ENCODE measurements at regions not wholly inside any gene's neighbourhood (a gene's known extent, or its start where the extent isn't known, plus 50 kb on each side); places are given as distances from the start of the nearest gene placed in this dataset.
"Not testable (repeated sequence)": the region's sequence is repeated elsewhere in the genome, so short reads cannot be mapped to it uniquely, and the experiment has no call there.

DNA sequence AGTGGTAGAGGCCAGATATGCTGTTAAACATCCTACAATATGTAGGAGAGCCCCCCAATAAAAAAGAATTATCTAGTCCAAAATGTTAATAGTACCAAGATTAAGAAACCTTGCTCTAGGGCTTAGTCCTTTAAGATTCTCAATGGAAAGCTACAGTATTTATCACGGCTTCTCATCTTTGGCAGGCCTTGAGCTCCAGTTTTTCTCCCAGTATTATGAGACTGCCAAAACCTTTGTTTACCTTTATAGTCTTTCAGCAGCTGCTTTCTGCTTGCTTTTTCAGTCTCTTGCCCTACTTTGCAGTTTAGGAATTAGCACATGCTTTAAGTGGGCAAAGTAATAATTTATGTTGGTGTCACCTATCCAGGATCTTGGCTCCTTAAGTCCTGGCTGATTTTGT lies 59.7 kb downstream of the NHLRC1 start:
- no peak for DNase-seq (ENCODE audit: low spot score)

DNA sequence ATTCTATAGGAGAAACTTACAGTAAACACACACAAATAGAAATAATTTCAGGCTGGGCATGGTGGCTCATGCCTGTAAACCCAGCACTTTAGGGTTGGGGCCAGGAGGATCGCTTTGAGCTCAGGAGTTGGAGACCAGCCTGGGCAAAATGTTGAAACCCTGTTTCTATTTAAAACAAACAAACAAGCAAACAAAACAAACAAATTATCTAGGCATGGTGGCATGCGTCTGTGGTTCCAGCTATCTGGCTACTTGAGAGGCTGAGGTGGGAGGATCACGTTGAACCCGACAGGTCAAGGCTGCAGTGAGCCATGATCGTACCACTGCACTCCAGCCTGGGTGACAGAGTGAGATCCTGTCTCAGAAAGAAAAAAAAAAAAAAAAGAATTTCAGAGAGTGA lies 64.0 kb downstream of the NHLRC1 start:
- DNase-seq (ENCODE audit: low spot score), result no peak

DNA sequence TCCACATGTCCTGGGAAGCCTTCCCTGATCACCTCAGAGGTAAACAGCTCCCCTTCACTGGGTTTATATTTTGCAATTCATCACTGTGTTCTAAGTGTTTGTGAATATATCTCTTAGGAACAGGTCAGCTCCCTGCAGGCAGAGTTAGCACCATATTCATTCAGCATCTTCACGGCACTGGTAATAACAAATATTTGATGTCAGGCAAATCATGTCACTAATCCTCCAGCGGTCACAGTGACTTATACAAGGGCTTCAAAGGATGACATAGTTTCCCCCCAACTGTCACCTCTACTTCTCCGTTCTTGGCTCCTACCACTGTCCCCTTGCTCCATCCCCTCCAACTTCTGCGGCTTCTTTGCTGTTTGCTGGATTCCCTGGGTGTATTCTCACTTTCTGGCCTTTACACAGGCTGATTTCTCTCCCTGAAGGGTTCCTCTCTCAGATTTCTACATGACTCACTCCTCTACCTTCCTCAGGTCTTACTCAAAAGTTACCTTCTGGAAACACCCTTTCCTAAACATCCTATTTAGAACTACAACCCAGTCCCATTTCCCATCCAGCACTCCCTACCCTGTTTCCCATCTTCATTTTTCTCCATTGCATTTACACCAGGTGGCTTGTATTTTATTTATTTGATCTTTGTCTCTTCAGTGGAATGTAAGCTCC lies 66.6 kb downstream of the NHLRC1 start:
- no peak for DNase-seq (ENCODE audit: low spot score)

DNA sequence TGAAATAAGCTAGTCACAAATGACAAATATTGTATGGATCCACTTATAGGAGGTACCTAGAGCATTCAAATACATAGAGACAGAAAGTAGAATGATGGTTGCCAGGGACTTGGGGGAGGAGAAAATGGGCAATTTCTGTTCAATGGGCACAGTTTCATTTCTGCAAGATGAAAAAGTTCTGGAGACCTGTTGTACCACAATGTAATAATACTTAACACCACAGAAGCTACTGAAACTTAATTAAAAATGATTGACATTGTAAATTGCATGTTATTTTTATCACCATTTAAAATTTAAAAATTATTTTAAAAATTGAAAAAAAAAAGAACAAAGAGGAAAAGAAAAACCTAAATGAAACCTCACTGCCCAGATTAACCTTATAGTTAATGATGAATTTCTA lies 67.4 kb downstream of the NHLRC1 start:
- no peak for DNase-seq (ENCODE audit: low spot score)

DNA sequence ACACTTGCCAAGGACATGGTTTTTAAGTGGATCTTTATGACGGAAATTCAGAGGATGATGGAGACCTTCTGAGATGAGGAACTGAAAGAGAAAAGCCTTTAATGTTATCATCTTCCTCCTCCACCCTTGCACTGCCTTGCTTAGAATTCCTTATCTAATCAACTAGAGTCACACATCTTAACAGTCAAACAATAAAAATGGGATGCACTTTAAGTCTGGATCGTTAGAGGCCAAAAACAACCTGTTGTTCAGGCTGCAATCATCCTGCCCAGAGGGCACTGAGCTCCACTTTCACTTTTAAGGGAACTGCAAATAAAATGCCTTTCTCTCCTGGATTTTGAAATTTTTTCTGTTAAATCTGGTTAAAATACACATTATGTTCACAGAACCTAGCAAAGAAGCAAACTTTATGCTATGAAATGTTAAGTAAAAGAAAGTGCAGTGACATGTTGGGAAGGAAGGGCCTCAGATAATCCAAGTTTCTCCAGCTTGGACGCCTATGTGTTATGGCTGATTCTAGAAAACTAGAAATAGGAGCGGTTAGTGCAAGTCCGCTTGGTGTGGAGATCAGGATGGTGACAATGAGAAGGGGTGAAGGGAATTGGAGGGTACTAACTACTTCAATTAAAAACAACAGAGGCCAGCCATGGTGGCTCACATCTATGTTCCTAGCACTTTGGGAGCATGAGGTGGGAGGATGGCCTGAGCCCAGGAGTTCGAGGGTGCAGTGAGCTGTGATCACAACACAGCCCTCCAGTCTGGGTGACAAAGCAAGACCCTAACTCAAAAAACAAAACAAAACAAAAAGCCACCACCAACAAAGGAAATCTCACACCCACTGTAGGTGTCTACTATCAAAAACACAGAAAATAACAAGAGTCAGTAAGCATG lies 66.4 kb upstream of the KIF13A start:
- peak; percentile 45 for DNase-seq (ENCODE audit: low spot score)

DNA sequence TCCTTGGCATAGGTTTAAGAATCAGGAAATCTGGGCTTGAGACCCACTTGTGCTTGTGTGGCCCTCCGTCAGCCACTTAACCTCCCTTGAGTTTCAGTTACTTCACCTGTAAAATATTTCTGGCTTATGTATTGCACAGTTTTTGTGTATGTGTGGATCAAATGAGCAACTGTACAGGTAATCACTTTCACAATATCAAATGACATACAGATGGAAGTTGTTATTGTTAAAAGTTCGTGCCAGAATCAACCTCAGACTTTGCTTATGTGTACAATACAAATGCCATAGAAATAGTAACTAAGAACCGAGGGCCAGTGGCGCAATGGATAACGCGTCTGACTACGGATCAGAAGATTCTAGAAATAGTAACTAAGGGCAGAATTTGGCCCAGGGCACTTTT lies 65.6 kb upstream of the KIF13A start:
- no peak for DNase-seq (ENCODE audit: low spot score)

DNA sequence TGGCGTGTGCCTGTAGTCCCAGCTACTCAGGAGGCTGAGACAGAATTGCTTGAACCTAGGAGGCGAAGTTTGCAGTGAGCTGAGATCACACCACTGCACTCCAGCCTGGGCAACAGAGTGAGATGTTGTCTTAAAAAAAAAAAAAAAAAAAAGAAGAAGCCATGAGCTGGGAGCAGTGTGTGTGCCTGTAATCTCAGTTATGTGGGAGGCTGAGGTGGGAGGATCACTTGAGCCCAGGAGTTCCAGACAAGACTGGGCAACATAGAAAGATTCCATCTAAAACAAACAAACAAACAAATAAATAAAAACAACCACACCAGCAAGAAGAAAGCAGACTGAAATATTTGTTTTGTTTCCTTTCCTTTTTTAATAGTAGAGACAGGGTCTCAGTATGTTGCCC lies 62.2 kb upstream of the KIF13A start:
- DNase-seq (ENCODE audit: low spot score), result no peak

DNA sequence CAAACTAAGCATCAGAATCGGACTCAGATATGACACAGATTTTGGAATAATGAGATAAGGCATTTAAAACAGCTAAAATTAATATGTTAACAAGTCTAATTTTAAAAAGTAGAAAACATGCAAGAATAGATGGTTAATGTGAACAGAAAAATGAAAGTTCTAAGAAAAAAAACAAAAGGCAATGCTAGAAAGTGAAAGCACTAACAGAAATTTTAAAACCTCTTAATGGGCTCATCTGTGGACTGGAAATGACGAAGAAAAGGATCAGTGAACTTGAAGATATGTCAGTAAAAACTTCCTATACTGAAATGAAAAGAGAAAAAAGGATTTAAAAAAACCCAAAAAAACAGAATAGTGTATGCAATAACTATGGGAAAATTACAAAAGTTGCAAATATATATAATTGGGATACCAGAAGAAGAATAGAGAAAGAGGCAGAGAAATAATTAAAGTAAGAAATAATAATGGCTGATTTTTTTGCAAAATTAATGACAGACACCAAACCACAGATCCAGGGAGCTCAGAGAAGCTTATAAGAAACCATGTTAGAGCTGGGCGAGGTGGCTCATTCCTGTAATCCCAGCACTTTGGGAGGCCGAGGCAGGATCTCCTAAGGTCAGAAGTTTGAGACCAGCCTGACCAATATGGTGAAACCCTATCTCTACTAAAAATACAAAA lies 61.7 kb upstream of the KIF13A start:
- no peak for DNase-seq (ENCODE audit: low spot score)

DNA sequence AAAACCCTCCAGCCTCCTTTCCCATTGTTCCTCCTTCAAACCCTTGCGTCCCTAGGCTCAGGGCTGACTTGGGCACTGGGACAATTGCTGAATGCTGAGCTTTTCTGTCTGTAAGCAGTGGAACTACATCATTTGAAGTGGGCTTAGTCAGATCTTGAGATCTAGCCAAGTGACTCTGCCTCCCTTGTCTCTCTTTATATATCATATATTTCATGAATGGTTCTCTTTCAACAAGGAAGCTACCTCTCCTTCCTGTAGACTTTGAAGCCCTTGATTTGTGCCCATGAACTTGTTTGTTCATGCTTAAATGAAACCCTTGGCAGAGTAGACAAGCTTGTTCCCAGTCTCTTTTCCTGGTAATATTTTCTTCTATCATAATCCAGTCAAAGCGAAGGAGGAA lies 60.0 kb upstream of the KIF13A start:
- peak; percentile 18 for DNase-seq (ENCODE audit: low spot score)

DNA sequence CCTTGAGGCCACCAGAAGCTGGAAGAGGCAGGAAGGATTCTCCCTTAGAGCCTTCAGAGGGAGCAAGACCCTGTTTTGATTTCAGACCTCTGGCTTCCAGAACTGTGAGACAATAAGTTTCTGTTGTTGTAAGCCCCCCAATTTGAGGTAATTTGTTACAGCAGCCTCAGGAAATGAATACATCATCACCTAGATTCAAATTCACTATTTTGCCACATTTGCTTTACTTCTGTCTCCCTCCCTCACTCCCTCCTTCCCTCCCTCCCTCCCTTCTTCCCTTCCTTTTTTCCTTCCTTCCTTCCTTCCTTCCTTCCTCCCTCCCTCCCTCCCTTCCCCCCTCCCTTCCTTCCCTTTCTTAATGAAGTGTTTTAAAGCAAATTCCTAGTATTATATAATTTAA lies 58.1 kb upstream of the KIF13A start:
- DNase-seq (ENCODE audit: low spot score), result no peak

DNA sequence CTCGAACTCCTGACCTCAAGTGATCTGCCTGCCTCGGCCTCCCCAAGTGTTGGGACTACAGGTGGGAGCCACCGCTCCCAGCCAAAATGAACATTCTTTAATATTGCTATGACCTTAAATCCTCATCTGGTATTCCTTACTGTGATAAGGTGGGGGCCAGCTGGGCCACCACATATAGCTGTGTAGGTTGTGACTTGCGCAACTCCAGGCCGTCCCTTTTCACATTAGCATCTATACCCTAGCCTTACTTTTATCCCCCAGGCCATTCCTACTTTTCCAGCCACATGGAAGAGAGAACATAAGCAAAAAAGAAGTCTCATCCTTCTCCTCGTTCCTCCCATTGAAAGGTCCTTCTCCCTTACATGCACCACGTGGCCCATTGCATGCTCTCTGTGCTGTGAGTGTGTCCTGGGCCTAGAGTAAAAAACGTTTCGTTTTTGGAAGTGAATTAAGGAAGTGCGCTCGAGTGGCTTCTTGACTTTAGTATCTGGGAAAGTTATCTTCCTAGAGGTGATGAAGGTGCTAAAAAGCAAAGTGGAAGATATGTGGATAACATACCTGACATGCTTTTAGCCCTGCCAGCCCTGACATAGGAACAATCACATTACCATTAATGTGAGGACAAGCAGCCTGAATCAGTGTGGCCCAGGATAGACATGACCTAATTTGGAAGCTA lies 56.8 kb upstream of the KIF13A start:
- no peak for DNase-seq (ENCODE audit: low spot score)

DNA sequence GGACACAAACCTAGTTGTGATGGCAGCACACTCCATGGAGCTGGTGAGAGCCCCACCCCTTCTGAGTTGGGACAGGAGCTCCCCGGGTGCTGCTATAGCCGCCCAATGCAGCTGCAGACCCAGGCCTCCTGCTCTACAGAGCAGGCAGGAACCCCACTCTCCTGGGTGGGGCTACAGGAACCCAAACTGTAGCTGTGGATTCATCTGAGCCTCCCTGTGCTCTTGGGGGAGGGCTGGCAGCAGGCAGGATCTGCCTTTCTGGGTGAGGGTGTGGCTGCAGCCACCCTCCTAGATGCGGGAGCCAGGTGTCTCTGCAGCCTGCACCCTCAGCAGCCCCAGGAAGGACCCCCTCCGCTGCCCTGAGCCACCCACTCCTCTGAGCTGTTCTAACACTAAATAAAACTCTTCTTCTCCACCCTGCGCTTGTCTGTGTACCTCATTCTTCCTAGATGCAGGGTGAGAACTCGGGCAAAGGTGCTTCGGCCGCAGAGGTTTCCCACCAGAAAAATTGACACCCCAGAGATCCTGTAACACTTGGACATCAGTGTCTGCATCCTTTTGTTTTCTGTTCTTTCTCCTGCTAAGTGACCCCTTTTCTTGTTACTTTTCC lies 55.2 kb upstream of the KIF13A start:
- DNase-seq (ENCODE audit: low spot score), result no peak

DNA sequence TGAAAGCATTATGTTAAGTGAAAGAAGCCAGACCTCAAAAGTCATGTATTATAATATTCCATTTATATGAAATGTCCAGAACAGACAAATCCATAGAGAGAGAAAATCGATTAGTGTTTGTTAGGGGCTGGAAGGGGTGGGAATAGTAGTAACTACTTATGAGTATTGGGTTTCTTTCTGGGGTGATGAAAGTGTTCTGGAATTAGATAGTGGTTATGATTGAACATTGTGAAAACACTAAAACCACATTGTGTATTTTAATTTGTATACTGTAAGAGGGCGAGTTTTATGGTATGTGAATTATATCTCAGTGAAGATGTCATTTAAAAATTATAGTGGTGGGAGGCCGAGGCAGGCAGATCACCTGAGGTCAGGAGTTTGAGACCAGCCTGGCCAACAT lies 52.0 kb upstream of the KIF13A start:
- DNase-seq (ENCODE audit: low spot score), result no peak

DNA sequence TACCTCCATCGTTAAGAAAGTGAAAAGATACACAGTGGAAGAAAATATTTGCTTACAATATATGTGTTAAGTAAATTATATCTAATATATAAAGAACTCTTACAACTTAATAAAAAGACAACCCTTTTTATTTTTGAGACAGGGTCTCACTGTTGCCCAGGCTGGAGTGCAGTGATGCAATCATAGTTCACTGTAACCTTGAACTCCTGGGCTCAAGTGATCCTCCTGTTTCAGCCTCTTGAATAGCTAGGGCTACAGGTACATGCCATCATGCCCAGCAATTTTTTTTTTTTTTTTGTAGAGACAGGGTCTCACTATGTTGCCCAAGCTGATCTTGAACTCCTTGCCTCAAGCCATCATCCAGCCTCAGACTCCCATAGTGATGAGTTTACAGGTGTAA lies 50.8 kb upstream of the KIF13A start:
- DNase-seq (ENCODE audit: low spot score), result not testable (repeated sequence)

Measured in LoVo (cell line).